Activated CD4-positive, alpha-beta T cell treated with anti-CD3 and anti-CD28 coated beads, Interleukin-2, Interleukin-4, amounts not matched to agents 100 ng/mL and 50 ng/mL, durations not matched to agents 16 hours and 8 hours (primary cell): ENCODE measurements at regions not wholly inside any gene's neighbourhood (a gene's known extent, or its start where the extent isn't known, plus 50 kb on each side); places are given as distances from the start of the nearest gene placed in this dataset.
A peak's percentile ranks its signal among the peaks of the same experiment; 100 is the strongest.

Experiments used
- DNase-seq: peaks from one replicate; pipeline ENCODE4 v3.0.0-alpha.2; 2020; ENCODE audit warnings: low spot score

GRCh38 chr4:126223784-126224407 is 909.1 kb downstream of the FAT4 start:
- no peak for DNase-seq

- no peak for DNase-seq
Observed at GRCh38 chr4:126227428-126227827, 912.7 kb downstream of the FAT4 start.

GRCh38 chr4:126230269-126230668 is 915.5 kb downstream of the FAT4 start:
- no peak for DNase-seq

GRCh38 chr4:126233483-126233882 is 918.7 kb downstream of the FAT4 start:
- no peak for DNase-seq

GRCh38 chr4:126238013-126238412 is 923.3 kb downstream of the FAT4 start:
- DNase-seq = no peak

GRCh38 chr4:126241634-126242033 is 926.9 kb downstream of the FAT4 start:
- DNase-seq = no peak

GRCh38 chr4:126242679-126243390 is 928.1 kb downstream of the FAT4 start:
- DNase-seq = no peak

GRCh38 chr4:126247409-126247808 is 932.7 kb downstream of the FAT4 start:
- peak; percentile 0 for DNase-seq

GRCh38 chr4:126250006-126250405 is 935.3 kb downstream of the FAT4 start:
- DNase-seq = no peak

- no peak for DNase-seq
Observed at GRCh38 chr4:126251169-126251568, 936.4 kb downstream of the FAT4 start.

GRCh38 chr4:126262665-126263064 is 947.9 kb downstream of the FAT4 start:
- no peak for DNase-seq

- DNase-seq = no peak
Observed at GRCh38 chr4:126264839-126265238, 950.1 kb downstream of the FAT4 start.

GRCh38 chr4:126265888-126266287 is 951.1 kb downstream of the FAT4 start:
- DNase-seq = no peak

- no peak for DNase-seq
Observed at GRCh38 chr4:126267689-126268088, 952.9 kb downstream of the FAT4 start.

GRCh38 chr4:126268106-126268505 is 953.4 kb downstream of the FAT4 start:
- no peak for DNase-seq

GRCh38 chr4:126269106-126269505 is 954.4 kb downstream of the FAT4 start:
- no peak for DNase-seq

- DNase-seq = no peak
Observed at GRCh38 chr4:126271292-126271691, 956.5 kb downstream of the FAT4 start.

- no peak for DNase-seq
Observed at GRCh38 chr4:126273746-126274145, 959.0 kb downstream of the FAT4 start.

GRCh38 chr4:126291886-126292285 is 977.1 kb downstream of the FAT4 start:
- DNase-seq = no peak

GRCh38 chr4:126298271-126298670 is 983.5 kb downstream of the FAT4 start:
- DNase-seq = no peak

- DNase-seq = no peak
Observed at GRCh38 chr4:126306152-126306869, 991.6 kb downstream of the FAT4 start.

GRCh38 chr4:126318376-126318775 is 1003.6 kb downstream of the FAT4 start:
- no peak for DNase-seq

- no peak for DNase-seq
Observed at GRCh38 chr4:126328914-126329313, 1014.2 kb downstream of the FAT4 start.
